ENCODE measurements at regions not wholly inside any gene's neighbourhood (a gene's known extent, or its start where the extent isn't known, plus 50 kb on each side); places are given as distances from the start of the nearest gene placed in this dataset.

- DNase-seq (ENCODE audit: low read depth), result no peak
- no peak overlapping the region for H3K4me3 ChIP-seq (ENCODE audit: low read length)
- no peak for TF ChIP-seq CTCF (conservative IDR thresholded peaks at IDR 0.05; ENCODE audit: low read depth, low read length)
These were observed 109.6 kb downstream of the ICOS start for GRCh38 chr2:204046145-204046544.

- H3K4me3 ChIP-seq (ENCODE audit: low read length), result no peak overlapping the region
- no peak for DNase-seq (ENCODE audit: low read depth)
- no peak for TF ChIP-seq CTCF (conservative IDR thresholded peaks at IDR 0.05; ENCODE audit: low read depth, low read length)
These were observed 113.1 kb downstream of the ICOS start for GRCh38 chr2:204049635-204050034.

- TF ChIP-seq CTCF (conservative IDR thresholded peaks at IDR 0.05; ENCODE audit: low read depth, low read length), result no peak
- no peak overlapping the region for H3K4me3 ChIP-seq (ENCODE audit: low read length)
- no peak for DNase-seq (ENCODE audit: low read depth)
These were observed 114.1 kb downstream of the ICOS start for GRCh38 chr2:204050681-204051080.

- DNase-seq (ENCODE audit: low read depth), result no peak
- H3K4me3 ChIP-seq (ENCODE audit: low read length), result no peak overlapping the region
- peak; percentile 41 for TF ChIP-seq CTCF (conservative IDR thresholded peaks at IDR 0.05; ENCODE audit: low read depth, low read length)
These were observed 114.9 kb downstream of the ICOS start for GRCh38 chr2:204051476-204051875.

GRCh38 chr2:204051984-204052556 lies 115.5 kb downstream of the ICOS start:
- no peak overlapping the region for H3K4me3 ChIP-seq (ENCODE audit: low read length)
- no peak for DNase-seq (ENCODE audit: low read depth)
- TF ChIP-seq CTCF (conservative IDR thresholded peaks at IDR 0.05; ENCODE audit: low read depth, low read length), result no peak

GRCh38 chr2:204059016-204059415 lies 122.5 kb downstream of the ICOS start:
- no peak for DNase-seq (ENCODE audit: low read depth)
- no peak for TF ChIP-seq CTCF (conservative IDR thresholded peaks at IDR 0.05; ENCODE audit: low read depth, low read length)
- H3K4me3 ChIP-seq (ENCODE audit: low read length), result no peak overlapping the region

GRCh38 chr2:204060841-204061240 lies 124.3 kb downstream of the ICOS start:
- DNase-seq (ENCODE audit: low read depth), result no peak
- no peak for TF ChIP-seq CTCF (conservative IDR thresholded peaks at IDR 0.05; ENCODE audit: low read depth, low read length)

More at GRCh38 chr2:204060841-204061240, 124.3 kb downstream of the ICOS start:
- H3K4me3 ChIP-seq (ENCODE audit: low read length), result no peak overlapping the region

Data from retinal pigment epithelial cell (primary cell).